GM12874 (cell line): ENCODE measurements at regions not wholly inside any gene's neighbourhood (a gene's known extent, or its start where the extent isn't known, plus 50 kb on each side); places are given as distances from the start of the nearest gene placed in this dataset.

ENCODE experiments used
- TF ChIP-seq, protein P1 (sequence below): IDR thresholded peaks from 2 replicates; pipeline ENCODE4 v1.5.1; 2011; ENCODE audit warnings: low read depth, mild to moderate bottlenecking, control low read depth, low read length, moderate library complexity; ENCODE audit not compliant: insufficient read depth

GRCh38 chr6:149265945-149266344 is 51.6 kb upstream of the TAB2 start:
- TF ChIP-seq, protein P1, sequence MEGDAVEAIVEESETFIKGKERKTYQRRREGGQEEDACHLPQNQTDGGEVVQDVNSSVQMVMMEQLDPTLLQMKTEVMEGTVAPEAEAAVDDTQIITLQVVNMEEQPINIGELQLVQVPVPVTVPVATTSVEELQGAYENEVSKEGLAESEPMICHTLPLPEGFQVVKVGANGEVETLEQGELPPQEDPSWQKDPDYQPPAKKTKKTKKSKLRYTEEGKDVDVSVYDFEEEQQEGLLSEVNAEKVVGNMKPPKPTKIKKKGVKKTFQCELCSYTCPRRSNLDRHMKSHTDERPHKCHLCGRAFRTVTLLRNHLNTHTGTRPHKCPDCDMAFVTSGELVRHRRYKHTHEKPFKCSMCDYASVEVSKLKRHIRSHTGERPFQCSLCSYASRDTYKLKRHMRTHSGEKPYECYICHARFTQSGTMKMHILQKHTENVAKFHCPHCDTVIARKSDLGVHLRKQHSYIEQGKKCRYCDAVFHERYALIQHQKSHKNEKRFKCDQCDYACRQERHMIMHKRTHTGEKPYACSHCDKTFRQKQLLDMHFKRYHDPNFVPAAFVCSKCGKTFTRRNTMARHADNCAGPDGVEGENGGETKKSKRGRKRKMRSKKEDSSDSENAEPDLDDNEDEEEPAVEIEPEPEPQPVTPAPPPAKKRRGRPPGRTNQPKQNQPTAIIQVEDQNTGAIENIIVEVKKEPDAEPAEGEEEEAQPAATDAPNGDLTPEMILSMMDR: no peak

DNA sequence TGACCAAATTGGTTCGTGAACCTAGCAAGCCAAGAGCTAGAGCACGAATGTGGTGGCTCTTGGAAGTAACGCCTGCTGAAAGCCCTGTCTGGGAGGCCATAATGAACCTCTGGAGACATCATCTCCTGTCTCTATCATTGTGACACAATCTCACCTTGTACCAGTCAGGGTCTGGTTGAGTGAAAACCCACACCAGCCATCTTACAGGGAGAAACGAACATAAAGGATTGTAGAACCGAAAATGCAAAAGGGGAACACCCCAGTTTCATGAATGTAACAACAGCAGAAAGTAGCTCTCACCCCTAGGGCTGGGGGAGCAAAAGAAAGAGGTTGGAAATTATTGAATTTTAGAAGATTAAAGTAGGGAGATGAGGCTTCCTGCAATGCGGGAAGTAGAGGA is 50.9 kb upstream of the TAB2 start:
- TF ChIP-seq, protein P1: no peak

DNA sequence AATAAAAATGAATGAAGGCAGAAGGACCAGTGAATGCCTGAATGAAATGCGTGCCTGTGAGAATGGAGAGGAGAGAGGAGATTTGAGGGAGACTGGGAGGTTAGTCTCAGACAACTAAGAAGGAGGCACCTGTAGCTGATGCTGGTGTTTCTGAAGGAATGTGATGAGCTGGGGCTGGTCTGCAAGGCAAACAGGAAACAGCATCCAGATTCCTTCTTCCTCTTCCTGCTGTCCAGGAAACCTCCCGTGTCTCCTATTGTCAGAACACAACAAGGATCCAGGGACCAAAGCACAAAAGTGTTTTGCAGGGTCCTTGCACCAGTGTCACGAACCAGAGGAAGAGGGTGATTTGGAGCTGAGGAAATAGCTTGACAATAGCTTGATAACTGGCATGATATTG is 50.4 kb upstream of the TAB2 start:
- TF ChIP-seq, protein P1: no peak

GRCh38 chr6:149267513-149268043 is 49.9 kb upstream of the TAB2 start:
- TF ChIP-seq, protein P1: no peak
